GM12878 (cell line): ENCODE measurements at regions not wholly inside any gene's neighbourhood (a gene's known extent, or its start where the extent isn't known, plus 50 kb on each side); places are given as distances from the start of the nearest gene placed in this dataset.

Experiments used
- BRCA1 ChIP-seq: IDR thresholded peaks from 2 replicates; pipeline ENCODE4 v1.6.1; 2011; ENCODE audit warnings: low read depth, low read length, improper control_type of control experiment
- E4F1 ChIP-seq: fragments of 450-650 bp; IDR thresholded peaks from 2 replicates; pipeline ENCODE4 v1.6.1; 2018; ENCODE audit warnings: borderline replicate concordance, mild to moderate bottlenecking; ENCODE audit not compliant: partially characterized antibody
- HDGF ChIP-seq: fragments of 450-650 bp; IDR thresholded peaks from 2 replicates; pipeline ENCODE4 v1.6.1; 2016; ENCODE audit warnings: antibody characterized with exemption
- HSF1 ChIP-seq: fragments of 150-350 bp; IDR thresholded peaks from 2 replicates; pipeline ENCODE4 v1.6.1; 2014; ENCODE audit warnings: mild to moderate bottlenecking, low read depth, low read length
- NFIC ChIP-seq: IDR thresholded peaks from 2 replicates; pipeline ENCODE4 v1.6.1; 2012; ENCODE audit warnings: low read depth, mild to moderate bottlenecking, inconsistent platforms, low read length, moderate library complexity
- RB1 ChIP-seq: fragments of 450-650 bp; formaldehyde crosslinking; IDR thresholded peaks from 2 replicates; pipeline ENCODE4 v1.6.1; 2017; ENCODE audit warnings: mild to moderate bottlenecking, borderline replicate concordance
- TF ChIP-seq, protein P1 (sequence below): IDR thresholded peaks from 2 replicates; pipeline ENCODE4 v1.6.1; 2011; ENCODE audit warnings: low read depth, low read length, improper control_type of control experiment, borderline replicate concordance
- TF ChIP-seq, protein P2 (sequence below): IDR thresholded peaks from 2 replicates; pipeline ENCODE4 v1.6.1; 2012; ENCODE audit warnings: low read depth, low read length, improper control_type of control experiment

DNA sequence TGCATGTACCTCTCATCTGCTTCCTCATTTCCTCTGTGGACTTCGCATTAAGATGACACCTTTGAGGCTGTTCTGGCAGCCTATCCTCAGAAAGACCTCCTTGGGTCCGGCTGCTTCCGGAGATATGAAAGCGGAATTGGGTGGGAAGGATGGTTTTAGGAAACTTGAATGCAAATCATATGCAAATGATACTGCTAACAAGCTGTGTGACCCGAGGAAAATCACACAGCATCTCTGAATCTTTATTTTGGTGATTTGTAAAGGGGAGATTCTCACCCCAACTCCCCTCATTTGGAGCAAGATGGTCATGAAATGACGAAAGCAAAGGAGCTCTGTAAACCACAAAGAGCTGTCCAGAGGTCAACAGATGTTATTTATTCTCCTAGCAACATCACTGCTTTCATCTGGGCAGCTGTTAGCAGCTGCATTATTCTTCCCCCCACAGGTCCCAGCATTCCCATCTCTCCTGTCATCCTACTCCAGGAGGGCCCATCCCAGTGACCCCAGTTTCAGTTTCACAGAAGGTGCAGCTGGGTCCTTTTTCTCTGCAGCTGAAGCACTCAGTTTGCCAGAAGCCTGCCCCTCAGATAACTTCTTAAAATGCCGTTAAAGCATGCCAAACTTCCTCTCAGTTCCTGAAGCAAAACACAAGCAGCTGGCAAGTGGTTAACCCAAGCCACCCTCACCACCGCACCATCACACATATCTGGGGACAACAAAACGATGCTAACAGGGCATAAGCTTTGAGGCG is 269.5 kb downstream of the SEC61B start (continued):
- TF ChIP-seq E4F1 (no peak), NFIC (no peak), BRCA1 (no peak), RB1 (no peak), HSF1 (no peak), HDGF (no peak)
- TF ChIP-seq, protein P1, sequence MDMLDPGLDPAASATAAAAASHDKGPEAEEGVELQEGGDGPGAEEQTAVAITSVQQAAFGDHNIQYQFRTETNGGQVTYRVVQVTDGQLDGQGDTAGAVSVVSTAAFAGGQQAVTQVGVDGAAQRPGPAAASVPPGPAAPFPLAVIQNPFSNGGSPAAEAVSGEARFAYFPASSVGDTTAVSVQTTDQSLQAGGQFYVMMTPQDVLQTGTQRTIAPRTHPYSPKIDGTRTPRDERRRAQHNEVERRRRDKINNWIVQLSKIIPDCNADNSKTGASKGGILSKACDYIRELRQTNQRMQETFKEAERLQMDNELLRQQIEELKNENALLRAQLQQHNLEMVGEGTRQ, result no peak
- TF ChIP-seq, protein P2, sequence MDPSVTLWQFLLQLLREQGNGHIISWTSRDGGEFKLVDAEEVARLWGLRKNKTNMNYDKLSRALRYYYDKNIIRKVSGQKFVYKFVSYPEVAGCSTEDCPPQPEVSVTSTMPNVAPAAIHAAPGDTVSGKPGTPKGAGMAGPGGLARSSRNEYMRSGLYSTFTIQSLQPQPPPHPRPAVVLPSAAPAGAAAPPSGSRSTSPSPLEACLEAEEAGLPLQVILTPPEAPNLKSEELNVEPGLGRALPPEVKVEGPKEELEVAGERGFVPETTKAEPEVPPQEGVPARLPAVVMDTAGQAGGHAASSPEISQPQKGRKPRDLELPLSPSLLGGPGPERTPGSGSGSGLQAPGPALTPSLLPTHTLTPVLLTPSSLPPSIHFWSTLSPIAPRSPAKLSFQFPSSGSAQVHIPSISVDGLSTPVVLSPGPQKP, result no peak
